ENCODE measurements at regions not wholly inside any gene's neighbourhood (a gene's known extent, or its start where the extent isn't known, plus 50 kb on each side); places are given as distances from the start of the nearest gene placed in this dataset.

- TF ChIP-seq, protein P1, sequence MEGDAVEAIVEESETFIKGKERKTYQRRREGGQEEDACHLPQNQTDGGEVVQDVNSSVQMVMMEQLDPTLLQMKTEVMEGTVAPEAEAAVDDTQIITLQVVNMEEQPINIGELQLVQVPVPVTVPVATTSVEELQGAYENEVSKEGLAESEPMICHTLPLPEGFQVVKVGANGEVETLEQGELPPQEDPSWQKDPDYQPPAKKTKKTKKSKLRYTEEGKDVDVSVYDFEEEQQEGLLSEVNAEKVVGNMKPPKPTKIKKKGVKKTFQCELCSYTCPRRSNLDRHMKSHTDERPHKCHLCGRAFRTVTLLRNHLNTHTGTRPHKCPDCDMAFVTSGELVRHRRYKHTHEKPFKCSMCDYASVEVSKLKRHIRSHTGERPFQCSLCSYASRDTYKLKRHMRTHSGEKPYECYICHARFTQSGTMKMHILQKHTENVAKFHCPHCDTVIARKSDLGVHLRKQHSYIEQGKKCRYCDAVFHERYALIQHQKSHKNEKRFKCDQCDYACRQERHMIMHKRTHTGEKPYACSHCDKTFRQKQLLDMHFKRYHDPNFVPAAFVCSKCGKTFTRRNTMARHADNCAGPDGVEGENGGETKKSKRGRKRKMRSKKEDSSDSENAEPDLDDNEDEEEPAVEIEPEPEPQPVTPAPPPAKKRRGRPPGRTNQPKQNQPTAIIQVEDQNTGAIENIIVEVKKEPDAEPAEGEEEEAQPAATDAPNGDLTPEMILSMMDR (IDR thresholded peaks at IDR 0.05; ENCODE audit: low read length) = no peak
- TF ChIP-seq EZH2 (optimal IDR thresholded peaks at IDR 0.05; ENCODE audit: low read depth, low read length) = no peak
- no peak for TF ChIP-seq EZH2phosphoT487 (IDR thresholded peaks at IDR 0.05; ENCODE audit: low read length)
These were observed 95.5 kb upstream of the SLC16A7 start for GRCh38 chr12:59500335-59500734.

Measured in MM.1S (cell line).